ENCODE measurements at regions not wholly inside any gene's neighbourhood (a gene's known extent, or its start where the extent isn't known, plus 50 kb on each side); places are given as distances from the start of the nearest gene placed in this dataset.

- dilution Hi-C loops (cut with HindIII; ENCODE audit: low sequenced_read_pairs, unreplicated experiment) (no loop called here), in situ Hi-C loops (cut with MboI; ENCODE audit: low sequenced_read_pairs) (loop anchor here (25.0 kb wide), 1 partner anchor 687 kb away; no protein-coding TSS in a partner anchor), intact Hi-C loops (cut with micrococcal nuclease) (no loop called here)
- H3K4ac ChIP-seq (ENCODE audit: low read depth, low read length): no peak overlapping the region
- TF ChIP-seq ELK1 (IDR thresholded peaks at IDR 0.05; ENCODE audit: borderline replicate concordance, low read depth, low read length) (no peak), SMC3 (IDR thresholded peaks at IDR 0.05; ENCODE audit: low read depth, low read length) (no peak), POLR2A (IDR thresholded peaks at IDR 0.05; ENCODE audit: low read depth, low read length) (no peak), CEBPB (IDR thresholded peaks at IDR 0.05; ENCODE audit: low read depth, low read length) (no peak), CTCF (conservative IDR thresholded peaks at IDR 0.05; ENCODE audit: low read depth, low read length) (no peak), NFE2L2 (IDR thresholded peaks at IDR 0.05; ENCODE audit: low read depth, low read length) (no peak), USF2 (IDR thresholded peaks at IDR 0.05; ENCODE audit: low read depth, low read length) (no peak), BHLHE40 (IDR thresholded peaks at IDR 0.05; ENCODE audit: low read depth, low read length) (no peak), RFX5 (IDR thresholded peaks at IDR 0.05; ENCODE audit: low read depth, low read length) (no peak), CHD1 (IDR thresholded peaks at IDR 0.05; ENCODE audit: low read depth, low read length) (no peak), MAZ (IDR thresholded peaks at IDR 0.05; ENCODE audit: borderline replicate concordance, low read depth, low read length) (no peak), MXI1 (IDR thresholded peaks at IDR 0.05; ENCODE audit: borderline replicate concordance, low read depth, low read length) (no peak), RCOR1 (IDR thresholded peaks at IDR 0.05; ENCODE audit: insufficient replicate concordance, low read length) (no peak)
- H4K91ac ChIP-seq (ENCODE audit: insufficient read depth, low read depth, low read length): no peak overlapping the region
- H3K4me1 ChIP-seq (ENCODE audit: control insufficient read depth, insufficient read depth, low read length): no peaks in the 10 kb centered on the region
- no peaks in the 10 kb centered on the region for H4K20me1 ChIP-seq (ENCODE audit: insufficient read depth, low read length)
- H3K9me3 ChIP-seq (ENCODE audit: control insufficient read depth, insufficient read depth, low read length): no peaks in the 10 kb centered on the region
- no peaks in the 10 kb centered on the region for H3K9me1 ChIP-seq (ENCODE audit: insufficient read depth, low read length)
- POLR2A ChIA-PET (ENCODE audit: unreplicated experiment): interaction anchor here (0.6 kb wide), 1 partner anchor 308 kb away, joined by 3 read pairs; no protein-coding TSS in a partner anchor
- ATAC-seq (ENCODE audit: low read depth) (no peak), DNase-seq (no peak)
- H3K18ac ChIP-seq (ENCODE audit: low read depth, low read length): no peak overlapping the region
- H3K27ac ChIP-seq (ENCODE audit: insufficient read depth, low read length): no peak overlapping the region
- no peaks in the 10 kb centered on the region for H3K79me1 ChIP-seq (ENCODE audit: low read depth in 1 of 2, low read length in 2 of 2)
- no peak overlapping the region for H2BK120ac ChIP-seq (ENCODE audit: low read depth, low read length)
- H3K27me3 ChIP-seq (ENCODE audit: control insufficient read depth, insufficient read depth, low read length): no peaks in the 10 kb centered on the region
- H2AK5ac ChIP-seq (ENCODE audit: low read depth, low read length): no peak overlapping the region
- no peak overlapping the region for H4K5ac ChIP-seq (ENCODE audit: low read depth, low read length)
- no peak overlapping the region for H3K4me3 ChIP-seq (ENCODE audit: insufficient read depth, low read depth, low read length)
- CTCF ChIA-PET: interaction anchor here (0.6 to 0.9 kb wide), 2 partner anchors 8 to 1346 kb away, joined by 3 read pairs; no protein-coding TSS in a partner anchor
- no peaks in the 10 kb centered on the region for H3K36me3 ChIP-seq (ENCODE audit: control insufficient read depth, insufficient read depth, low read length)
- H3K9ac ChIP-seq (ENCODE audit: low read depth, low read length): no peak overlapping the region
- no peak overlapping the region for H4K8ac ChIP-seq (ENCODE audit: low read depth in 2 of 2, low read length in 2 of 2)
- no TSS peak for BruUV-seq (replicated peaks)
- no peak overlapping the region for H2BK15ac ChIP-seq (ENCODE audit: low read depth, low read length)
- no peak overlapping the region for H2AFZ ChIP-seq (replicated peaks; ENCODE audit: low read length, poor library complexity)
- H3K23ac ChIP-seq (ENCODE audit: low read depth, low read length): no peak overlapping the region
- no peak overlapping the region for H3K56ac ChIP-seq (ENCODE audit: extremely low read depth, insufficient read depth, low read length)
- no peak overlapping the region for H3K4me2 ChIP-seq (ENCODE audit: low read depth, low read length)
- WGBS, 2 experiments (ENCODE audit: extremely low coverage in 2 of 2, insufficient read length in 1 of 2): no CpG with 5 or more reads among the region's 2 CpGs
- H2AK9ac ChIP-seq (replicated peaks; ENCODE audit: low read depth, low read length, poor library complexity): no peak overlapping the region
- H3K14ac ChIP-seq (replicated peaks; ENCODE audit: low read depth, low read length): no peak overlapping the region
- H2BK5ac ChIP-seq (ENCODE audit: low read depth, low read length, poor library complexity, severe bottlenecking): no peak overlapping the region
- H2BK20ac ChIP-seq (ENCODE audit: low read depth, low read length): no peak overlapping the region
These were observed 606.3 kb downstream of the KCNJ2 start for GRCh38 chr17:70775679-70776078.

Measured in IMR-90 (cell line).